ENCODE measurements at regions not wholly inside any gene's neighbourhood (a gene's known extent, or its start where the extent isn't known, plus 50 kb on each side); places are given as distances from the start of the nearest gene placed in this dataset.

DNA sequence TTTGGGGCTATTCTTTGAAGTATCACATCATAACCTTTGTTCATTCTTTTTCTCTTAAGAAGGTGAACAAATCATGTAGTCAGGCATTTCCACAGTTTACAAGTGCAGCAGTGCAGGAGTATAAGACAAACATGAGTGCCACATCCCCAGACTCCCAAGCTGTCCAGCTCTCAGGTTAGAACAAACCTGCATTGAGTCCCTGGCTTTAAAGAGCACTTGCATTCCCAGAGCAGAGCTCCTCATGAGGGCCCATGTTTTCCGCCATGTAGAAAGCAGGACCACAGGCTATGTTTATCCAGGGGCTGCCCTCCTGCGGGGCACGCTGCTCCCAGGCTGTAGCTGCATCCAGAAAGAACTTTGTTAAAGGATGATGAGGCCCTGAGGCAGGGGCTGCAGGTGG, 267.7 kb downstream of the TLE3 start:
- Histone ChIP-seq H2BK20ac (ENCODE audit: low read depth, low read length) (no peak overlapping the region), H3K4me2 (ENCODE audit: low read depth, low read length) (no peak overlapping the region), H3K56ac (ENCODE audit: extremely low read depth, insufficient read depth, low read length) (no peak overlapping the region), H2BK120ac (ENCODE audit: low read depth, low read length) (no peak overlapping the region), H4K91ac (ENCODE audit: insufficient read depth, low read depth, low read length) (no peak overlapping the region), H3K4ac (ENCODE audit: low read depth, low read length) (no peak overlapping the region), H4K5ac (ENCODE audit: low read depth, low read length) (no peak overlapping the region), H4K8ac (ENCODE audit: low read depth in 2 of 2, low read length in 2 of 2) (no peak overlapping the region), H3K14ac (replicated peaks; ENCODE audit: low read depth, low read length) (no peak overlapping the region), H3K9me1 (ENCODE audit: insufficient read depth, low read length) (peaks cover 5% of the 10 kb centered on the region; the same call in 1 of the 2 replicates), H3K36me3 (ENCODE audit: control insufficient read depth, insufficient read depth, low read length) (no peaks in the 10 kb centered on the region), H3K79me1 (ENCODE audit: low read depth in 1 of 2, low read length in 2 of 2) (no peaks in the 10 kb centered on the region), H4K20me1 (ENCODE audit: insufficient read depth, low read length) (no peaks in the 10 kb centered on the region), H3K27ac (ENCODE audit: insufficient read depth, low read length) (no peak overlapping the region), H2BK15ac (ENCODE audit: low read depth, low read length) (no peak overlapping the region), H3K9ac (ENCODE audit: low read depth, low read length) (no peak overlapping the region), H2AK5ac (ENCODE audit: low read depth, low read length) (no peak overlapping the region), H2BK5ac (ENCODE audit: low read depth, low read length, poor library complexity, severe bottlenecking) (no peak overlapping the region), H3K4me3 (ENCODE audit: insufficient read depth, low read depth, low read length) (no peak overlapping the region), H3K27me3 (ENCODE audit: control insufficient read depth, insufficient read depth, low read length) (peaks cover 34% of the 10 kb centered on the region), H3K18ac (ENCODE audit: low read depth, low read length) (no peak overlapping the region), H2AK9ac (replicated peaks; ENCODE audit: low read depth, low read length, poor library complexity) (no peak overlapping the region), H2AFZ (replicated peaks; ENCODE audit: low read length, poor library complexity) (no peak overlapping the region), H3K4me1 (ENCODE audit: control insufficient read depth, insufficient read depth, low read length) (peaks cover 12% of the 10 kb centered on the region), H3K23ac (ENCODE audit: low read depth, low read length) (no peak overlapping the region), H3K9me3 (ENCODE audit: control insufficient read depth, insufficient read depth, low read length) (no peaks in the 10 kb centered on the region)
- WGBS, 2 experiments (ENCODE audit: extremely low coverage in 2 of 2, insufficient read length in 1 of 2), result 89% methylated on average over 3 of the region's 3 CpGs; no CpG with 5 or more reads in 1 of the 2 experiments
- dilution Hi-C loops (cut with HindIII; ENCODE audit: low sequenced_read_pairs, unreplicated experiment), result no loop called here
- ChIA-PET CTCF (no interaction called here), POLR2A (ENCODE audit: unreplicated experiment) (no interaction called here)
- DNase-seq, result no peak
- BruUV-seq (replicated peaks), result no TSS peak
- TF ChIP-seq RCOR1 (IDR thresholded peaks at IDR 0.05; ENCODE audit: insufficient replicate concordance, low read length) (no peak), CHD1 (IDR thresholded peaks at IDR 0.05; ENCODE audit: low read depth, low read length) (no peak), CTCF (conservative IDR thresholded peaks at IDR 0.05; ENCODE audit: low read depth, low read length) (no peak), CEBPB (IDR thresholded peaks at IDR 0.05; ENCODE audit: low read depth, low read length) (no peak), POLR2A (IDR thresholded peaks at IDR 0.05; ENCODE audit: low read depth, low read length) (no peak), MXI1 (IDR thresholded peaks at IDR 0.05; ENCODE audit: borderline replicate concordance, low read depth, low read length) (no peak), NFE2L2 (IDR thresholded peaks at IDR 0.05; ENCODE audit: low read depth, low read length) (no peak), BHLHE40 (IDR thresholded peaks at IDR 0.05; ENCODE audit: low read depth, low read length) (no peak), RFX5 (IDR thresholded peaks at IDR 0.05; ENCODE audit: low read depth, low read length) (no peak), RAD21 (IDR thresholded peaks at IDR 0.05; ENCODE audit: low read length) (no peak), FOS (IDR thresholded peaks at IDR 0.05; ENCODE audit: low read depth, low read length) (no peak), MAZ (IDR thresholded peaks at IDR 0.05; ENCODE audit: borderline replicate concordance, low read depth, low read length) (no peak), SMC3 (IDR thresholded peaks at IDR 0.05; ENCODE audit: low read depth, low read length) (no peak), MAFK (IDR thresholded peaks at IDR 0.05; ENCODE audit: low read depth, low read length) (no peak)
- TF ChIP-seq, protein P1, sequence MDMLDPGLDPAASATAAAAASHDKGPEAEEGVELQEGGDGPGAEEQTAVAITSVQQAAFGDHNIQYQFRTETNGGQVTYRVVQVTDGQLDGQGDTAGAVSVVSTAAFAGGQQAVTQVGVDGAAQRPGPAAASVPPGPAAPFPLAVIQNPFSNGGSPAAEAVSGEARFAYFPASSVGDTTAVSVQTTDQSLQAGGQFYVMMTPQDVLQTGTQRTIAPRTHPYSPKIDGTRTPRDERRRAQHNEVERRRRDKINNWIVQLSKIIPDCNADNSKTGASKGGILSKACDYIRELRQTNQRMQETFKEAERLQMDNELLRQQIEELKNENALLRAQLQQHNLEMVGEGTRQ (IDR thresholded peaks at IDR 0.05; ENCODE audit: low read depth, low read length), result no peak
- TF ChIP-seq, protein P2, sequence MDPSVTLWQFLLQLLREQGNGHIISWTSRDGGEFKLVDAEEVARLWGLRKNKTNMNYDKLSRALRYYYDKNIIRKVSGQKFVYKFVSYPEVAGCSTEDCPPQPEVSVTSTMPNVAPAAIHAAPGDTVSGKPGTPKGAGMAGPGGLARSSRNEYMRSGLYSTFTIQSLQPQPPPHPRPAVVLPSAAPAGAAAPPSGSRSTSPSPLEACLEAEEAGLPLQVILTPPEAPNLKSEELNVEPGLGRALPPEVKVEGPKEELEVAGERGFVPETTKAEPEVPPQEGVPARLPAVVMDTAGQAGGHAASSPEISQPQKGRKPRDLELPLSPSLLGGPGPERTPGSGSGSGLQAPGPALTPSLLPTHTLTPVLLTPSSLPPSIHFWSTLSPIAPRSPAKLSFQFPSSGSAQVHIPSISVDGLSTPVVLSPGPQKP (IDR thresholded peaks at IDR 0.05; ENCODE audit: borderline replicate concordance, low read depth, low read length), result no peak
- in situ Hi-C loops (cut with MboI; ENCODE audit: low sequenced_read_pairs), result no loop called here
- intact Hi-C loops (cut with micrococcal nuclease), result no loop called here
- ATAC-seq (ENCODE audit: low read depth), result no peak
